ENCODE measurements at regions not wholly inside any gene's neighbourhood (a gene's known extent, or its start where the extent isn't known, plus 50 kb on each side); places are given as distances from the start of the nearest gene placed in this dataset.

DNA sequence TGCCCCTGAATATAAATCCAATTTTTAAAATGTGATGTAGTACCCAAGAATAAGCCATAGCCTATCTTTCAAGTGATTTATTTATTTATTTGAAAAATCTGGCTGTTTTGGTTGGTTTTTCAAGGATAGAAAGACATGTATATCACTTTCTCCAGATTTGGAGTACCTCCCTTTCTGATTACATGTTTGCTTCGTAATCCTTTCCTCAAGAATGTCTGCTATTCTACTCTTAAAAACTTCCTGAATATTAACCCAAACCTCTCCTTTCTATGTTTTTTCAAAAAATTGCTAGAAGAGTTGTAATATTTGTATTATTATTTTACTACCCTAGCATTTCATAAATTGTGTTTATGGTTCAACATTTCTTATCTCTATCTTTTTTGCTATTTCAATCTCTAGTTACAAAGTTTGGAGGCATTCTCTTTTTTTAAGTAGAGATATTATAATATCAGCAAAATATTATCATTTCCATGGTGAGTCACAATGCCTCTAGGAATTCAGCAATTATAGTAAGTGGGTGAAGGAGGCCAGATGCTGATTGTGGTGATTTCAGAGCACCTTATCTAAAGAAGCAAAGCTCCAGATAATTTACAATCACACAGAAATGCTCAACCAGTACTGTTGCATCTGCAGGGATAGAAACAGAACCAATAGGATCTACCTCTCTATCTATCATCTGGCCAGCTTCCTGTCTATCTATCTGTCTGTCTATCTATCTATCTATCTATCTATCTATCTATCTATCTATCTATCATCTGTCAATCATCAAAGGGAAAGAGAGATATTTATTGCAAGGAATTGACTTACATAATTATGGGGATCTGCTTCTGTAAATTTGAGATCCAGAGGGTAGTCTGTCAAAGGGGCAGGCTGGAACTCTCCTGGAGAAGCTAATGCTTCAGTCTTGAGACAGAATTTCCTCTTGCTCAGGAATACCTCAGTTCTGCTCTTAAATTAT lies 412.5 kb upstream of the SEMA3C start:
- TF ChIP-seq, protein P1, sequence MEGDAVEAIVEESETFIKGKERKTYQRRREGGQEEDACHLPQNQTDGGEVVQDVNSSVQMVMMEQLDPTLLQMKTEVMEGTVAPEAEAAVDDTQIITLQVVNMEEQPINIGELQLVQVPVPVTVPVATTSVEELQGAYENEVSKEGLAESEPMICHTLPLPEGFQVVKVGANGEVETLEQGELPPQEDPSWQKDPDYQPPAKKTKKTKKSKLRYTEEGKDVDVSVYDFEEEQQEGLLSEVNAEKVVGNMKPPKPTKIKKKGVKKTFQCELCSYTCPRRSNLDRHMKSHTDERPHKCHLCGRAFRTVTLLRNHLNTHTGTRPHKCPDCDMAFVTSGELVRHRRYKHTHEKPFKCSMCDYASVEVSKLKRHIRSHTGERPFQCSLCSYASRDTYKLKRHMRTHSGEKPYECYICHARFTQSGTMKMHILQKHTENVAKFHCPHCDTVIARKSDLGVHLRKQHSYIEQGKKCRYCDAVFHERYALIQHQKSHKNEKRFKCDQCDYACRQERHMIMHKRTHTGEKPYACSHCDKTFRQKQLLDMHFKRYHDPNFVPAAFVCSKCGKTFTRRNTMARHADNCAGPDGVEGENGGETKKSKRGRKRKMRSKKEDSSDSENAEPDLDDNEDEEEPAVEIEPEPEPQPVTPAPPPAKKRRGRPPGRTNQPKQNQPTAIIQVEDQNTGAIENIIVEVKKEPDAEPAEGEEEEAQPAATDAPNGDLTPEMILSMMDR (IDR thresholded peaks at IDR 0.05), result no peak
- TF ChIP-seq POLR2A (IDR thresholded peaks at IDR 0.05), result no peak
